NK-92 (cell line): ENCODE measurements at regions not wholly inside any gene's neighbourhood (a gene's known extent, or its start where the extent isn't known, plus 50 kb on each side); places are given as distances from the start of the nearest gene placed in this dataset.

Experiments
- DNase-seq: peaks from one replicate; lab custom pipeline; 2025; ENCODE audit not compliant: unreplicated experiment; lab: John Stamatoyannopoulos, UW

- DNase-seq = no peak
These were observed 104.9 kb upstream of the CXCR4 start for GRCh38 chr2:136222862-136223261.

DNA sequence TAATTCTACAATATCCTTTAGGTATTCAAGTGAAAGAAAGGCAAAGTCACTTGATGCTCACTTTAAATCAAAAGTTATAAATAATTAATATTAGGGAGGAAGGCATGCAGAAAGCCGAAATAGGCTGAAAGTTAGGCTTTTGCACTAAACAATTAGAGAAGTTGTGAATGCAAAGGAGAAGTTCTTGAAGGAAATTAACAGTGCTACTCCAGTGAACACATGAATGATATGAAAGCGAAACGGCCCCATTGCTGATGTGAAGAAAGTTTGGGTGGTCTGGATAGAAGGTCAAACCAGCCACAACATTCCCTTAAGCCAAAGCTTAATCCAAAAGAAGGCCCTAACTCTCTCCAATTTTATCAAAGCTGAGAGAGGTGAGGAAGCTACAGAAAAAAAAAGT, 103.1 kb upstream of the CXCR4 start:
- DNase-seq = no peak

- no peak for DNase-seq
These were observed 102.0 kb upstream of the CXCR4 start for GRCh38 chr2:136219963-136220362.

GRCh38 chr2:136219341-136219740, 101.4 kb upstream of the CXCR4 start:
- no peak for DNase-seq

- DNase-seq = no peak
These were observed 100.0 kb upstream of the CXCR4 start for GRCh38 chr2:136217996-136218395.

DNA sequence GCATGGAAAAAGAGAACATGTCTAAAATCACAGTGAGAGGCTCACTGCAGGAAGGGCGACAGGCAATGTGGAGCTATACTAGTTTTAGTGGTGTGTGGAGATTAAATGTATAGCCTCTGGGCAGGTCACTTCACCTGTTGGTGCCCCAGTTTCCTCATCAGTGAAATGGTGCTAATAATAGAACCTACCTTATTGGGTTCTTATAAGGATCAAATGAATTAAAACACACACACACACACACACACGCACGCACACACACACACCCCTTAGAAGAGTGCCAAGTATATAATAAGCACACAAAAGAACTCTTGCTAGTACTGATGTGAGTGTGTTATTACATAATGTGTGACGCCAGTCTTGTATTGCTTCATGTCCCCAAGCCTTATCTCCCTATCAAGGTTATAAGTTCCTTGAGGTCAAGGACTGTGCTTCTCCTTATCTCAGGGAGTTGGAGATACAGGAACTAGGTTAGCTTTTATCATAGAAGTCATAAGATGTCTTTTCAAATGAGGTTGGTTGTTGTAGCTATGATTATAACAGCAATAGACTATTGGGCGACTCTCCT, 98.0 kb upstream of the CXCR4 start:
- no peak for DNase-seq

DNA sequence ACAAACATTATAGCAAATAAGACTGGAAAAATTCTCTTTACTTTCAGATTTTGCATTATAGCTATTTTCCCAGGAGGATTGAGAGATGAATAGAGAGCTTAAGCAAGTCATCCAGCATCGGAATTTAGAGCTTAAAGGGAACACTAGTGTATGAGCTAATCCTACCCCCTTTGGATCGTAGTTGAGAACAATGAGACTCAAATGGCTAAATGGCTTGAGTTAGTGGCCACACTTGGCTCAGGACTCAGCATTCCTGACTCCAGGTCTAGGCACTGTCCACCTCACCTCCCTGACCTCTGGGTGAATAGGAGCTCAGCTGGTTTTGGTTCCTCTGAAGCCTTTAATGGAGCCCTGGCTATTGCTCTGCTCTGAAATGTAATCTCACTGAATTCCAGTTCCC, 97.5 kb upstream of the CXCR4 start:
- no peak for DNase-seq

- no peak for DNase-seq
These were observed 96.6 kb upstream of the CXCR4 start for GRCh38 chr2:136214307-136215200.

DNA sequence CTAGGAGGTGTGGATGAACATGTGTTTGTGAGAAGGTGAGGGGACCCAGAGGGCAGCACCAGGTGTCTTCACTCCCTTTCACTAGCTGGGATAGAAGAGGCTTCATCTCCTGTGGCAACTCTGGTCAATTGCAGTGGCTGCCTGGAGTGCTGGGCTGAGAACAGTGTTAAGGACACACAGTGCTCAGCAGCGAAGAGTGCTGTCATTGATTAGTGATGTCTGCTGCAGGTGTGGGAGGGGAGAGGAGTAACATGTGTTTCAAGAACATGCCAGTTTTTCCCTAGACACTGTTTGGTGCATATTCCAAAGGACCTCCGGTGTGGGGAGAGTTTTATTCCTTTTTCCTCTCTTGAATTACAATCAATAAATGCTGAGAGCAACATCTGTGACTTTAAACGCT, 95.9 kb upstream of the CXCR4 start:
- no peak for DNase-seq

GRCh38 chr2:136212426-136213378, 94.8 kb upstream of the CXCR4 start:
- DNase-seq = no peak

DNA sequence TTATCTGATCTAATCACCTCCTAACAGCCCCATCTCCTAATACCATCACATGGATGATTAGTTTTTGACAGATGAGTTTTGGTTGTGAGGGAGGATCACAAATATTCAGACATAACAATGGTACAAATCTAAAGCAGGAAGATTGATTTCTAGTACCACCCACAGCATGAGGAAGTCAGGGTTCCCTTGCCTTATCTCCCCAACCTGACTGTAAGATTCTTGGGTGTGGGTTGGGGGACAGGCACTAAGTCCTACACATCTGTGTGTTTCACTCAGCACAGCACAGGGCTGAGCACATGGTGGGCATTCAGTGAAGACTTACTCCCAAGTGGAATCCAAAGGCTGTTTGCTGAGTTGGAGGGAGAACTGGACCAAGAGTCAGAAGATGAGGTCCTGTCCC, 93.8 kb upstream of the CXCR4 start:
- no peak for DNase-seq

DNA sequence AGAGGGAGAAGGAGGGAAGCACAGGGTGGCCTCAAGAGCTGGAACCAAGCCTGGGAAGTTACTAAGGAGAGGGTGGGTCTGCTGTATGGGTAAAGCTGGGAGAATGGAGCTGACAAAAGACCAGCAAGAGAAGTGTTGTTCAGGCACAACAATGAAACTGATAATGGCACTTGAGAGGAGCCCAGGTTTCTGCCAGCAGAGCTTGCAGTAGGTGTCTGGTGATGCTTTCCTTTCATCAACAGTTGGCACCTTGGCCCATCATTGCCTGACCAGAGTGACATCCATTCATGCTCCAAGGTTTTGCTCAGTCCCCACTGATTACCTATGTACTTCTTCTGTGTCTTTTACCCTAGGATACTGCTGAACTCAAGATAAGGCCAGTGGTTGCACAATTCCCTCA, 92.9 kb upstream of the CXCR4 start:
- no peak for DNase-seq

- no peak for DNase-seq
These were observed 92.5 kb upstream of the CXCR4 start for GRCh38 chr2:136210455-136210805.

DNA sequence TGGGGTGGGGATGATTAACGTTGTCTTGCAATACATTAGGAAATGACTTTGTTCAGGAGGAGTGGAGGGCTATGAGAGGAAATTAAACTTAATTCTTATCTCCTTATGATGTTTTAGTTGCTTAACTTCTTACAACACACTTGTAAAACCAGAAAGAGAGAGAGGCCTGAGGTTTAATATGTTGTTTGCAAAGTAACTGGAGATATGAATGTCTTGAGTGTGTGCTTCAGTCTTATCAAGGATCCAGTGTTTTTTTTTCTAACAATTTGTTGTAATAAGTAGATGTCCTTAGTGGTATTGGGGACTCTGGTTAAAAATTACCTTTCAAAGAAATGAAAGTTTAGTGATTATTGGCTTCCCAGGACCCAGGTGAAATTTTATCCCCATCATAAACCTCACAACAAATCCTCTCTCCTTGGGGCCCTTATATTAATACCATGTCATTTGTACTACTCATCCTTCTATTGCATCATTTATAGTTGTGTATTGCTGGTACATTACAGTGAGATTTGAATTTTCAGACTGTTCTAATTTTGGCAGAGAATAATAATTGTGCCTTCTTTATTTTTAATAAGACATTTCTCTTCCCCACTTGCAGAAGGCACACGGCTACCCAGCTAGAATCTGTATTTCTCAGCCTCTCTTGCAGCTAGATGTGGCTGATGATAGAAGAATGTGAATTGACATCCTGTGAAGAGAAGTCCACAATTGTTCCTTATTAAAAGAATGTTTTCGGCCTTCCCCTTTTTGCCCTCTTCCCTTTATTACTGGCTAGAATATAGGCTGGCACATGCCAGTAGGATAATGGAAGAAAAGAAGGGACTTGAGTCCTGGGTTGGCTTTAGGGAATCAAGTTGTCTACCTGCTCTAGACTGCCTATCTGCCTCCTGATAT, 91.9 kb upstream of the CXCR4 start:
- no peak for DNase-seq

DNA sequence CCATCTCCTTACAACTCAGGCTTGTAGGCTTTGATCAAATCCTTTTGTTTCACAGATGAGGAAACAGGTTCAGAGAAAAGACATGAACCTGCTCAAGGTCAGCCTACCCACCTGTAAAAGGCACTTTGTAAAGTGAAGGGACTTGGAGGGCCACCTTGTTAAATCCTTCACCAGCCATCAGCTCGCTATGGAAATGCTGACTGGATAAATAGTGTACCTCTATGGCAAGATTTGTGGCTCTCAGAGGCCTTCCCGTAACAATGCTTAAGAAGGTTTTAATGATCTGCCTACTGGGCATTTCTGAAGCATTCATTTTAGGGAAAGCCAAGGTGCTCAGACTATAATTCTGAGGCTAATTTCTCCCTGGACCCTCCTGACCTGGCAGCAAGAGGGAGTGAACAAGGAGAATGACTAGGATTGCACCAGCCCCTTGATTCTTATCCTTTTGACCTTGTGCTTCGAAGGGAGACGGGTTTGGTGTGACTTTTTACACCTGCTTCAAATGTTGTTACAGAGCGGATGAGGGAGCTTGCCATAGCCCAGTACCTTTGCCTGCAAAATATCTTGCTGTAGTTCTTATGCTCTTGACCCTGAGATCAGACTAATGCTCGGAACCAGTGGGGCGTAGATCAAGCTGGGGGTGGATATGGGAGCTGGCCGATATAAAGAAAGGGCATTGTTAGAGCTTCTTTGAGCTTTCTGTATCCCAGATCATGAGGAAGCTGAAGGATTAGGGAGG, 90.9 kb upstream of the CXCR4 start:
- DNase-seq = no peak

- DNase-seq = no peak
These were observed 89.7 kb upstream of the CXCR4 start for GRCh38 chr2:136207665-136208064.

- DNase-seq = no peak
These were observed 89.2 kb upstream of the CXCR4 start for GRCh38 chr2:136207030-136207623.

GRCh38 chr2:136206613-136207012, 88.7 kb upstream of the CXCR4 start:
- DNase-seq = no peak

DNA sequence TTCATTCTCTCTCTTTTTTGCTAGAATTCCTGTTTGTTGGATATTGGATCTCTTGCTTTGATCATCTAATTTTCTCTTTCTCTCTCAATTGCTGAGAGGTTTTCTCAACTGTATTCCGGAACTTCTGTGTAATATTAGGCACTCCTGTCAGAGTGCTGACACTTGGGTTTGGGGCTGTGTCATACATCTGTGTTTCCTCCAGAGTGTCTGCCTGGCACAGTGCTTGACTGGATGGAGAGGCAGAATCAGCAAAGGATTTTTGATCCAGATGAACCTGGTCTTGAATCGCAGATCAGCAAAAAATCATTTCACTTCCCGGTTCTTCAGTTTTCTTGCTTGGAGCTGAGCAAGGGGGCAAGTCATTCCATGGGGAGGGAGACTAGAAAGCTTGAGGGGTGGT, 87.7 kb upstream of the CXCR4 start:
- DNase-seq = no peak

DNA sequence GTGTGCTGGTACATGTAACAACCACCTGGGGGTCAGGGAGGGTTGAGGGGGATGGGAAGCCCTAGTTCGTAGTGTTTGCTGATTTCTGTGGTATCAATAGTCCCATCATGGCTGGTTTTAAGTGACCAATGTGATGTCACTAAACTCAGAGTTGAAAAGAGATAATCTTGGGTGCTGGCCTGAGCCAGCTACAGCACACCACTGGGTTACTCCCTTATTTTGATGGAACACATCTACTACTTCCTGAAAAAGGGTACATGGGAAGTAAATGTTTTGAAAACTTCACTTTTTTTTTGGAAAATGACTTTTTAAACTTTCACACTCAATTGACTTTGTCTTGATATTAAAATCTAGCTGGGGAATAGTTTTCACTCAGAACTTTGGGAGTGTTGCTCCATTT, 87.0 kb upstream of the CXCR4 start:
- no peak for DNase-seq
